ENCODE measurements at regions not wholly inside any gene's neighbourhood (a gene's known extent, or its start where the extent isn't known, plus 50 kb on each side); places are given as distances from the start of the nearest gene placed in this dataset.
"Not testable (repeated sequence)": the region's sequence is repeated elsewhere in the genome, so short reads cannot be mapped to it uniquely, and the experiment has no call there.

GRCh38 chr18:8501044-8501443 is 108.2 kb upstream of the RAB12 start:
- DNase-seq: no peak

GRCh38 chr18:8503248-8503647 is 106.0 kb upstream of the RAB12 start:
- no peak for DNase-seq

- no peak for DNase-seq
These were observed 104.8 kb upstream of the RAB12 start for GRCh38 chr18:8504424-8504823.

GRCh38 chr18:8504880-8505435 is 104.3 kb upstream of the RAB12 start:
- DNase-seq: no peak

- DNase-seq: no peak
These were observed 102.8 kb upstream of the RAB12 start for GRCh38 chr18:8506251-8507049.

- no peak for DNase-seq
These were observed 101.9 kb upstream of the RAB12 start for GRCh38 chr18:8507361-8507760.

GRCh38 chr18:8507915-8508705 is 101.1 kb upstream of the RAB12 start:
- DNase-seq: no peak

GRCh38 chr18:8513249-8513648 is 96.0 kb upstream of the RAB12 start:
- DNase-seq: no peak

GRCh38 chr18:8514409-8514808 is 94.8 kb upstream of the RAB12 start:
- DNase-seq: no peak

- no peak for DNase-seq
These were observed 93.9 kb upstream of the RAB12 start for GRCh38 chr18:8515142-8515865.

- no peak for DNase-seq
These were observed 92.6 kb upstream of the RAB12 start for GRCh38 chr18:8516371-8517250.

GRCh38 chr18:8517276-8517675 is 92.0 kb upstream of the RAB12 start:
- DNase-seq: no peak

GRCh38 chr18:8519102-8519501 is 90.1 kb upstream of the RAB12 start:
- DNase-seq: no peak

- no peak for DNase-seq
These were observed 89.0 kb upstream of the RAB12 start for GRCh38 chr18:8520266-8520665.

GRCh38 chr18:8522756-8523155 is 86.5 kb upstream of the RAB12 start:
- DNase-seq: no peak

GRCh38 chr18:8525692-8526091 is 83.5 kb upstream of the RAB12 start:
- no peak for DNase-seq

GRCh38 chr18:8526332-8526731 is 82.9 kb upstream of the RAB12 start:
- DNase-seq: no peak

- DNase-seq: no peak
These were observed 79.6 kb upstream of the RAB12 start for GRCh38 chr18:8529609-8530008.

GRCh38 chr18:8531084-8531483 is 78.2 kb upstream of the RAB12 start:
- DNase-seq: not testable (repeated sequence)

- no peak for DNase-seq
These were observed 73.0 kb upstream of the RAB12 start for GRCh38 chr18:8536231-8536630.

- DNase-seq: no peak
These were observed 72.3 kb upstream of the RAB12 start for GRCh38 chr18:8536922-8537321.

- no peak for DNase-seq
These were observed 71.8 kb upstream of the RAB12 start for GRCh38 chr18:8537400-8537799.

Measured in CD4-positive, alpha-beta T cell treated with Interleukin-17A for 1 hour (primary cell).